ENCODE measurements at regions not wholly inside any gene's neighbourhood (a gene's known extent, or its start where the extent isn't known, plus 50 kb on each side); places are given as distances from the start of the nearest gene placed in this dataset.

DNA sequence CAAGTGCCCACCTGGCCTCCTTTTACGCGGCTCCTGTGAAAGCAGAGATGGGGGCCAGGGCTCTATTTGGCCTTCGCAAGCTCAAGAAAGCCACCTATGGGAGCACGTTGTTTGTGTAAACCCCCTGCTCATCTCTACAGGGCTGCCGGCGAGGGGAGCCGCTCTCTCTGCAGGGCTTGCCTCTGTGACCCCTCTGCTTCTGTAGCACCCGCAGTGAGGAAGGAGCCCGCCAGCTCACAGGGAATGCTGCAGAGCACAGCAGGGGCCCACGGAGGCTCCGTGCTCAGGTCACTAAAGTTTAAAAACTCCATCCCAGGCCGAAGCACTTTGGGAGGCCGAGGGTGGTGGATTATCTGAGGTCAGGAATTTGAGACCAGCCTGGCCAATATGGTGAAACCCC lies 376.8 kb downstream of the IRX2 start:
- Histone ChIP-seq H3K4me2 (ENCODE audit: low read length) (no peak overlapping the region), H2AFZ (ENCODE audit: low read depth, low read length) (no peak overlapping the region), H3K9ac (ENCODE audit: low read length) (no peak overlapping the region), H3K9me3 (ENCODE audit: low read length) (no peaks in the 10 kb centered on the region), H3K9me2 (ENCODE audit: insufficient read depth, low read length) (no peaks in the 10 kb centered on the region), H3K36me3 (ENCODE audit: insufficient read depth, low read length) (no peaks in the 10 kb centered on the region), H3K4me3 (ENCODE audit: low read length) (no peak overlapping the region), H3K27me3 (ENCODE audit: insufficient read depth, low read depth, low read length) (no peaks in the 10 kb centered on the region), H3K27ac (ENCODE audit: low read length) (no peak overlapping the region), H3F3A (ENCODE audit: insufficient read depth, low read length, poor library complexity, severe bottlenecking) (no peaks in the 10 kb centered on the region), H4K20me1 (ENCODE audit: insufficient read depth) (no peaks in the 10 kb centered on the region), H3K79me2 (replicated peaks; ENCODE audit: insufficient read depth, low read length) (no peaks in the 10 kb centered on the region)
- TF ChIP-seq, protein P1, sequence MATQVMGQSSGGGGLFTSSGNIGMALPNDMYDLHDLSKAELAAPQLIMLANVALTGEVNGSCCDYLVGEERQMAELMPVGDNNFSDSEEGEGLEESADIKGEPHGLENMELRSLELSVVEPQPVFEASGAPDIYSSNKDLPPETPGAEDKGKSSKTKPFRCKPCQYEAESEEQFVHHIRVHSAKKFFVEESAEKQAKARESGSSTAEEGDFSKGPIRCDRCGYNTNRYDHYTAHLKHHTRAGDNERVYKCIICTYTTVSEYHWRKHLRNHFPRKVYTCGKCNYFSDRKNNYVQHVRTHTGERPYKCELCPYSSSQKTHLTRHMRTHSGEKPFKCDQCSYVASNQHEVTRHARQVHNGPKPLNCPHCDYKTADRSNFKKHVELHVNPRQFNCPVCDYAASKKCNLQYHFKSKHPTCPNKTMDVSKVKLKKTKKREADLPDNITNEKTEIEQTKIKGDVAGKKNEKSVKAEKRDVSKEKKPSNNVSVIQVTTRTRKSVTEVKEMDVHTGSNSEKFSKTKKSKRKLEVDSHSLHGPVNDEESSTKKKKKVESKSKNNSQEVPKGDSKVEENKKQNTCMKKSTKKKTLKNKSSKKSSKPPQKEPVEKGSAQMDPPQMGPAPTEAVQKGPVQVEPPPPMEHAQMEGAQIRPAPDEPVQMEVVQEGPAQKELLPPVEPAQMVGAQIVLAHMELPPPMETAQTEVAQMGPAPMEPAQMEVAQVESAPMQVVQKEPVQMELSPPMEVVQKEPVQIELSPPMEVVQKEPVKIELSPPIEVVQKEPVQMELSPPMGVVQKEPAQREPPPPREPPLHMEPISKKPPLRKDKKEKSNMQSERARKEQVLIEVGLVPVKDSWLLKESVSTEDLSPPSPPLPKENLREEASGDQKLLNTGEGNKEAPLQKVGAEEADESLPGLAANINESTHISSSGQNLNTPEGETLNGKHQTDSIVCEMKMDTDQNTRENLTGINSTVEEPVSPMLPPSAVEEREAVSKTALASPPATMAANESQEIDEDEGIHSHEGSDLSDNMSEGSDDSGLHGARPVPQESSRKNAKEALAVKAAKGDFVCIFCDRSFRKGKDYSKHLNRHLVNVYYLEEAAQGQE (IDR thresholded peaks at IDR 0.05; ENCODE audit: borderline replicate concordance): no peak
- TF ChIP-seq, protein P2, sequence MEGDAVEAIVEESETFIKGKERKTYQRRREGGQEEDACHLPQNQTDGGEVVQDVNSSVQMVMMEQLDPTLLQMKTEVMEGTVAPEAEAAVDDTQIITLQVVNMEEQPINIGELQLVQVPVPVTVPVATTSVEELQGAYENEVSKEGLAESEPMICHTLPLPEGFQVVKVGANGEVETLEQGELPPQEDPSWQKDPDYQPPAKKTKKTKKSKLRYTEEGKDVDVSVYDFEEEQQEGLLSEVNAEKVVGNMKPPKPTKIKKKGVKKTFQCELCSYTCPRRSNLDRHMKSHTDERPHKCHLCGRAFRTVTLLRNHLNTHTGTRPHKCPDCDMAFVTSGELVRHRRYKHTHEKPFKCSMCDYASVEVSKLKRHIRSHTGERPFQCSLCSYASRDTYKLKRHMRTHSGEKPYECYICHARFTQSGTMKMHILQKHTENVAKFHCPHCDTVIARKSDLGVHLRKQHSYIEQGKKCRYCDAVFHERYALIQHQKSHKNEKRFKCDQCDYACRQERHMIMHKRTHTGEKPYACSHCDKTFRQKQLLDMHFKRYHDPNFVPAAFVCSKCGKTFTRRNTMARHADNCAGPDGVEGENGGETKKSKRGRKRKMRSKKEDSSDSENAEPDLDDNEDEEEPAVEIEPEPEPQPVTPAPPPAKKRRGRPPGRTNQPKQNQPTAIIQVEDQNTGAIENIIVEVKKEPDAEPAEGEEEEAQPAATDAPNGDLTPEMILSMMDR (IDR thresholded peaks at IDR 0.05; ENCODE audit: poor library complexity, severe bottlenecking): no peak
- TF ChIP-seq MXI1 (conservative IDR thresholded peaks at IDR 0.05; ENCODE audit: poor library complexity, severe bottlenecking): no peak
- no peak for TF ChIP-seq POLR2AphosphoS5 (IDR thresholded peaks at IDR 0.05)
- no peak for TF ChIP-seq SMC3 (conservative IDR thresholded peaks at IDR 0.05; ENCODE audit: poor library complexity)
- no peak for TF ChIP-seq TAF1 (IDR thresholded peaks at IDR 0.05; ENCODE audit: low read depth)
- no peak for TF ChIP-seq RAD21 (conservative IDR thresholded peaks at IDR 0.05)
- no peak for TF ChIP-seq EZH2 (IDR thresholded peaks at IDR 0.05; ENCODE audit: borderline replicate concordance, insufficient read depth, low read length, poor library complexity, severe bottlenecking)
- no peak for TF ChIP-seq EP300 (conservative IDR thresholded peaks at IDR 0.05; ENCODE audit: poor library complexity, severe bottlenecking)

DNA sequence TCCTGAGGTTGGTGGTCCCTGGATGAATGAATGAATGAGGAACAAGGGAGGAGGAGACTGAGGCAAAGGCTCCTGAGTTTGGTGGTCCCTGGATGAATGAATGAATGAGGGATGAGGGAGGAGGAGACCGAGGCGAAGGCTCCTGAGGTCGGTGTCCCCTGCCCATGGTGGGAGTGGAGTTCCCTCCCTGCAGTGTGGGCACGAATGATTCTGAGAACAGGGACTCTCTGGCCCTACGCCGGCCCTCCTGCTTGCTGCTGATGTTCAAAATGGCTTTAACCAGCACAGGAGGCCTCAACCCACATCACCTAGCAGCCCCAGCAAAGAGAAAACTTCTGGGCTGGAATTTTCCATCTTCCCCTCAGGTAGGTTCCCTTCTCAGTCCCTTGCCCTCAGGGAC lies 377.8 kb downstream of the IRX2 start:
- Histone ChIP-seq H3K4me2 (ENCODE audit: low read length) (no peak overlapping the region), H3K36me3 (ENCODE audit: insufficient read depth, low read length) (no peaks in the 10 kb centered on the region), H3K27ac (ENCODE audit: low read length) (no peak overlapping the region), H3K4me3 (ENCODE audit: low read length) (no peak overlapping the region), H3F3A (ENCODE audit: insufficient read depth, low read length, poor library complexity, severe bottlenecking) (no peaks in the 10 kb centered on the region), H3K79me2 (replicated peaks; ENCODE audit: insufficient read depth, low read length) (no peaks in the 10 kb centered on the region), H2AFZ (ENCODE audit: low read depth, low read length) (no peak overlapping the region), H3K9me3 (ENCODE audit: low read length) (no peaks in the 10 kb centered on the region), H3K9ac (ENCODE audit: low read length) (no peak overlapping the region), H4K20me1 (ENCODE audit: insufficient read depth) (no peaks in the 10 kb centered on the region), H3K27me3 (ENCODE audit: insufficient read depth, low read depth, low read length) (no peaks in the 10 kb centered on the region), H3K9me2 (ENCODE audit: insufficient read depth, low read length) (no peaks in the 10 kb centered on the region)
- TF ChIP-seq, protein P1 (IDR thresholded peaks at IDR 0.05; ENCODE audit: borderline replicate concordance): no peak
- TF ChIP-seq MXI1 (conservative IDR thresholded peaks at IDR 0.05; ENCODE audit: poor library complexity, severe bottlenecking) (no peak), RAD21 (conservative IDR thresholded peaks at IDR 0.05) (no peak)

Measured in neural cell (in vitro differentiated cells).